ENCODE measurements at regions not wholly inside any gene's neighbourhood (a gene's known extent, or its start where the extent isn't known, plus 50 kb on each side); places are given as distances from the start of the nearest gene placed in this dataset.

DNA sequence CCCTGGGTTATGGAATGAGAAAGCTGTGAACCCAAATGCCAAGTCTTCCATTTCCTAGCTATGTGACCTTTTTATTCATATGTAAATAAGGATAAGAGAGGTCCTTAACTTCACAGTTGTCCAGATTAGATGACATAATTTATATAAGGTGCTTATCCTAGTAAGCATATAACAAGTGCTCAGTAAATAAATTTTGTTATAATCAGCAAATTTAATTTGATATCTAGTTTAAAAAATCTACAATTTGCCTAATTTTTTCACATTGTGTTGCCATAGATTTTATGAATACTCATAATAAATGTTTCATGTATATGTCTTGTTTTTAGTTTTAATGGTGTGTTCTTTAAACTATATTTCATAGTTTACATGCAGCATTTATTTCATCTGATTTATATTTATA lies 130.4 kb upstream of the SPRY1 start:
- no peak for TF ChIP-seq NFIC (IDR thresholded peaks at IDR 0.05)
- TF ChIP-seq, protein P1, sequence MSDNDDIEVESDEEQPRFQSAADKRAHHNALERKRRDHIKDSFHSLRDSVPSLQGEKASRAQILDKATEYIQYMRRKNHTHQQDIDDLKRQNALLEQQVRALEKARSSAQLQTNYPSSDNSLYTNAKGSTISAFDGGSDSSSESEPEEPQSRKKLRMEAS (IDR thresholded peaks at IDR 0.05) = no peak
- no peak for TF ChIP-seq TAF1 (IDR thresholded peaks at IDR 0.05; ENCODE audit: low read depth)
- TF ChIP-seq TEAD4 (IDR thresholded peaks at IDR 0.05) = no peak
- TF ChIP-seq CEBPB (IDR thresholded peaks at IDR 0.05) = no peak
- no peak for TF ChIP-seq TCF12 (IDR thresholded peaks at IDR 0.05; ENCODE audit: low read depth)
- no peak for TF ChIP-seq CREB1 (IDR thresholded peaks at IDR 0.05; ENCODE audit: low read depth)
- no peak for TF ChIP-seq EP300 (IDR thresholded peaks at IDR 0.05; ENCODE audit: borderline replicate concordance)
- TF ChIP-seq RAD21 (IDR thresholded peaks at IDR 0.05; ENCODE audit: low read depth) = no peak
- TF ChIP-seq FOXM1 (IDR thresholded peaks at IDR 0.05; ENCODE audit: borderline replicate concordance, low read depth) = no peak
- TF ChIP-seq, protein P2, sequence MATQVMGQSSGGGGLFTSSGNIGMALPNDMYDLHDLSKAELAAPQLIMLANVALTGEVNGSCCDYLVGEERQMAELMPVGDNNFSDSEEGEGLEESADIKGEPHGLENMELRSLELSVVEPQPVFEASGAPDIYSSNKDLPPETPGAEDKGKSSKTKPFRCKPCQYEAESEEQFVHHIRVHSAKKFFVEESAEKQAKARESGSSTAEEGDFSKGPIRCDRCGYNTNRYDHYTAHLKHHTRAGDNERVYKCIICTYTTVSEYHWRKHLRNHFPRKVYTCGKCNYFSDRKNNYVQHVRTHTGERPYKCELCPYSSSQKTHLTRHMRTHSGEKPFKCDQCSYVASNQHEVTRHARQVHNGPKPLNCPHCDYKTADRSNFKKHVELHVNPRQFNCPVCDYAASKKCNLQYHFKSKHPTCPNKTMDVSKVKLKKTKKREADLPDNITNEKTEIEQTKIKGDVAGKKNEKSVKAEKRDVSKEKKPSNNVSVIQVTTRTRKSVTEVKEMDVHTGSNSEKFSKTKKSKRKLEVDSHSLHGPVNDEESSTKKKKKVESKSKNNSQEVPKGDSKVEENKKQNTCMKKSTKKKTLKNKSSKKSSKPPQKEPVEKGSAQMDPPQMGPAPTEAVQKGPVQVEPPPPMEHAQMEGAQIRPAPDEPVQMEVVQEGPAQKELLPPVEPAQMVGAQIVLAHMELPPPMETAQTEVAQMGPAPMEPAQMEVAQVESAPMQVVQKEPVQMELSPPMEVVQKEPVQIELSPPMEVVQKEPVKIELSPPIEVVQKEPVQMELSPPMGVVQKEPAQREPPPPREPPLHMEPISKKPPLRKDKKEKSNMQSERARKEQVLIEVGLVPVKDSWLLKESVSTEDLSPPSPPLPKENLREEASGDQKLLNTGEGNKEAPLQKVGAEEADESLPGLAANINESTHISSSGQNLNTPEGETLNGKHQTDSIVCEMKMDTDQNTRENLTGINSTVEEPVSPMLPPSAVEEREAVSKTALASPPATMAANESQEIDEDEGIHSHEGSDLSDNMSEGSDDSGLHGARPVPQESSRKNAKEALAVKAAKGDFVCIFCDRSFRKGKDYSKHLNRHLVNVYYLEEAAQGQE (IDR thresholded peaks at IDR 0.05; ENCODE audit: low read depth) = no peak
- TF ChIP-seq, protein P3, sequence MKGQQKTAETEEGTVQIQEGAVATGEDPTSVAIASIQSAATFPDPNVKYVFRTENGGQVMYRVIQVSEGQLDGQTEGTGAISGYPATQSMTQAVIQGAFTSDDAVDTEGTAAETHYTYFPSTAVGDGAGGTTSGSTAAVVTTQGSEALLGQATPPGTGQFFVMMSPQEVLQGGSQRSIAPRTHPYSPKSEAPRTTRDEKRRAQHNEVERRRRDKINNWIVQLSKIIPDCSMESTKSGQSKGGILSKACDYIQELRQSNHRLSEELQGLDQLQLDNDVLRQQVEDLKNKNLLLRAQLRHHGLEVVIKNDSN (IDR thresholded peaks at IDR 0.05) = no peak
- no peak for TF ChIP-seq ZBTB7A (IDR thresholded peaks at IDR 0.05; ENCODE audit: low read depth)
- TF ChIP-seq EGR1 (IDR thresholded peaks at IDR 0.05) = no peak
- TF ChIP-seq YY1 (IDR thresholded peaks at IDR 0.05; ENCODE audit: low read depth) = no peak

GRCh38 chr4:123278755-123279154 lies 117.8 kb upstream of the SPRY1 start:
- no peak for TF ChIP-seq RAD21 (IDR thresholded peaks at IDR 0.05; ENCODE audit: low read depth)
- TF ChIP-seq, protein P1 (IDR thresholded peaks at IDR 0.05) = no peak
- TF ChIP-seq ZBTB7A (IDR thresholded peaks at IDR 0.05; ENCODE audit: low read depth) = no peak
- TF ChIP-seq NFIC (IDR thresholded peaks at IDR 0.05) = no peak
- TF ChIP-seq CEBPB (IDR thresholded peaks at IDR 0.05) = no peak
- TF ChIP-seq EGR1 (IDR thresholded peaks at IDR 0.05) = no peak
- no peak for TF ChIP-seq CREB1 (IDR thresholded peaks at IDR 0.05; ENCODE audit: low read depth)
- TF ChIP-seq EP300 (IDR thresholded peaks at IDR 0.05; ENCODE audit: borderline replicate concordance) = no peak
- TF ChIP-seq TAF1 (IDR thresholded peaks at IDR 0.05; ENCODE audit: low read depth) = no peak
- TF ChIP-seq YY1 (IDR thresholded peaks at IDR 0.05; ENCODE audit: low read depth) = no peak
- TF ChIP-seq, protein P3 (IDR thresholded peaks at IDR 0.05) = no peak
- no peak for TF ChIP-seq FOXM1 (IDR thresholded peaks at IDR 0.05; ENCODE audit: borderline replicate concordance, low read depth)

GRCh38 chr4:123283371-123283895 lies 113.2 kb upstream of the SPRY1 start:
- TF ChIP-seq EP300 (IDR thresholded peaks at IDR 0.05; ENCODE audit: borderline replicate concordance) (no peak), TCF12 (IDR thresholded peaks at IDR 0.05; ENCODE audit: low read depth) (no peak), ZBTB7A (IDR thresholded peaks at IDR 0.05; ENCODE audit: low read depth) (no peak)

GRCh38 chr4:123284168-123284567 lies 112.4 kb upstream of the SPRY1 start:
- TF ChIP-seq CEBPB (IDR thresholded peaks at IDR 0.05) = no peak
- TF ChIP-seq, protein P3 (IDR thresholded peaks at IDR 0.05) = no peak
- no peak for TF ChIP-seq EGR1 (IDR thresholded peaks at IDR 0.05)
- no peak for TF ChIP-seq FOXM1 (IDR thresholded peaks at IDR 0.05; ENCODE audit: borderline replicate concordance, low read depth)
- no peak for TF ChIP-seq NFIC (IDR thresholded peaks at IDR 0.05)
- no peak for TF ChIP-seq YY1 (IDR thresholded peaks at IDR 0.05; ENCODE audit: low read depth)
- TF ChIP-seq, protein P1 (IDR thresholded peaks at IDR 0.05) = no peak
- no peak for TF ChIP-seq TEAD4 (IDR thresholded peaks at IDR 0.05)

DNA sequence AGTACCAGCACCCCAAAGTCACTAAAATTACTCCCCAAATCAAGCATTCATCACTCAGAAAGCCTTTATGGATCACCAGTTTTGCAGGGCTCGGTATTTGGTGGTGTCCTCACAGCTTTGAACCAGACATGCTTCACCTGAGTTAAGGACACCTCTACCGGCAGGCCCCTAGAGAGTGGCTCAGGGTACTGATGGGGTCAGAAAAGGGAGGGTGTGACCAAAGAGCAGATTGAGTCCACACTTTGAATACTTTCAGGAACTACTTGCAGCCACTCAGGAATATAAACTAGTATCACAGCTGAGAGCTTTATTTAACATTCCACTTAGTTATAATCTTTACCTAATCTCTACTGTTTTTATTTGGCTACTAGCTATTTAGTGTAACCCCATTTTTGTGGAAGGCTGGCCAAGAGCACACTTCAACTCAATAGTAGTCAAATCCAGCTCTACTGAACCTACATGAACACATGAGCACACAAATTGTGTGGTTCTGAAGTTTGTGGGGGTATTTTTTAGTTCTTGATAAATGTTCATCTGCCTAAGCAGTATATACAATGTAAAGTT lies 109.6 kb upstream of the SPRY1 start:
- TF ChIP-seq TEAD4 (IDR thresholded peaks at IDR 0.05) = no peak
- TF ChIP-seq NFIC (IDR thresholded peaks at IDR 0.05) = no peak
- TF ChIP-seq EGR1 (IDR thresholded peaks at IDR 0.05) = no peak
- no peak for TF ChIP-seq TAF1 (IDR thresholded peaks at IDR 0.05; ENCODE audit: low read depth)
- TF ChIP-seq, protein P2 (IDR thresholded peaks at IDR 0.05; ENCODE audit: low read depth) = no peak
- no peak for TF ChIP-seq YY1 (IDR thresholded peaks at IDR 0.05; ENCODE audit: low read depth)
- TF ChIP-seq, protein P3 (IDR thresholded peaks at IDR 0.05) = no peak
- TF ChIP-seq FOXM1 (IDR thresholded peaks at IDR 0.05; ENCODE audit: borderline replicate concordance, low read depth) = no peak
- no peak for TF ChIP-seq TCF12 (IDR thresholded peaks at IDR 0.05; ENCODE audit: low read depth)
- no peak for TF ChIP-seq EP300 (IDR thresholded peaks at IDR 0.05; ENCODE audit: borderline replicate concordance)
- TF ChIP-seq CREB1 (IDR thresholded peaks at IDR 0.05; ENCODE audit: low read depth) = no peak
- TF ChIP-seq, protein P1 (IDR thresholded peaks at IDR 0.05) = no peak
